HepG2 (cell line): ENCODE measurements at regions not wholly inside any gene's neighbourhood (a gene's known extent, or its start where the extent isn't known, plus 50 kb on each side); places are given as distances from the start of the nearest gene placed in this dataset.

Experiments
- DPF2 ChIP-seq: sonication (generic); formaldehyde crosslinking; IDR thresholded peaks from 2 replicates; pipeline ENCODE4 v1.4.0; 2020; ENCODE audit warnings: mild to moderate bottlenecking, low read depth, missing genetic modification reagents, borderline replicate concordance
- EZH2 ChIP-seq: conservative IDR thresholded peaks from 2 replicates; pipeline ENCODE4 v1.6.1; 2012; ENCODE audit warnings: mild to moderate bottlenecking, low read depth, low read length, moderate library complexity
- FOXA1 ChIP-seq, 2 experiments: fragments of 450-650 bp in 1 of 2; sonication (generic) in 1 of 2; formaldehyde crosslinking in 1 of 2; IDR thresholded peaks; 2 replicates each; pipeline versions ENCODE4 v1.4.0 to v1.6.1; 2016 to 2020; ENCODE audit warnings: missing genetic modification reagents in 1 of 2
- NR2C2 ChIP-seq: sonication (generic); formaldehyde crosslinking; IDR thresholded peaks from 2 replicates; pipeline ENCODE4 v1.4.0; 2020; ENCODE audit warnings: missing genetic modification reagents, mild to moderate bottlenecking, moderate library complexity, borderline replicate concordance
- POLR2AphosphoS5 ChIP-seq: IDR thresholded peaks from 2 replicates; pipeline ENCODE4 v1.6.1; 2012; ENCODE audit warnings: low read depth, low read length
- TAF1 ChIP-seq: sonication (generic); formaldehyde crosslinking; IDR thresholded peaks from 2 replicates; pipeline ENCODE4 v1.4.0; 2020; ENCODE audit warnings: missing genetic modification reagents
- TF ChIP-seq, protein P1 (sequence below): sonication (generic); formaldehyde crosslinking; IDR thresholded peaks from 2 replicates; pipeline ENCODE4 v1.8.0; 2022; ENCODE audit warnings: mild to moderate bottlenecking, missing genetic modification reagents

DNA sequence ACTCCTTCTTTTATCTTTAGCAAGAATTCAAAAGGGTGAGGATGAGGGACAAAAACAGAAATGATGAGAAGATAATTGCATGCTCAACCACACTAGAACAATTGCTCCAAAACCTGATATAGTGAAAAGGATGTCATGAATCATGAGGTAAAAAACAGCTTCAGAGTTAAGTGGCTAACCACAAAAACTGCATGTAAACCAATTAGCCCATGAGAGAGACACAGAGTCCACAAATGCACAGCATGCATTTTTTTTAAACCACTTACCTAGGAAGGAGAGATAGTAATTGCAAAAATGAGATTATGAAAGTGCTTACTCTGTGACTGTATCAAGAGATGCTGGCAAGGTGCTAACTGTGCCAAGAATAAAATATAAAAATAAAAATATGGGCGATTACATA is 132.9 kb downstream of the MBL2 start:
- TF ChIP-seq, protein P1, sequence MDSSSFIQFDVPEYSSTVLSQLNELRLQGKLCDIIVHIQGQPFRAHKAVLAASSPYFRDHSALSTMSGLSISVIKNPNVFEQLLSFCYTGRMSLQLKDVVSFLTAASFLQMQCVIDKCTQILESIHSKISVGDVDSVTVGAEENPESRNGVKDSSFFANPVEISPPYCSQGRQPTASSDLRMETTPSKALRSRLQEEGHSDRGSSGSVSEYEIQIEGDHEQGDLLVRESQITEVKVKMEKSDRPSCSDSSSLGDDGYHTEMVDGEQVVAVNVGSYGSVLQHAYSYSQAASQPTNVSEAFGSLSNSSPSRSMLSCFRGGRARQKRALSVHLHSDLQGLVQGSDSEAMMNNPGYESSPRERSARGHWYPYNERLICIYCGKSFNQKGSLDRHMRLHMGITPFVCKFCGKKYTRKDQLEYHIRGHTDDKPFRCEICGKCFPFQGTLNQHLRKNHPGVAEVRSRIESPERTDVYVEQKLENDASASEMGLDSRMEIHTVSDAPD (CRISPR knock-in tag) = no peak
- TF ChIP-seq DPF2 (CRISPR knock-in tag) = no peak
- no peak for TF ChIP-seq POLR2AphosphoS5
- TF ChIP-seq NR2C2 (CRISPR knock-in tag) = no peak
- TF ChIP-seq TAF1 (CRISPR knock-in tag) = no peak
- no peak for TF ChIP-seq FOXA1 (IDR thresholded peaks at IDR 0.05)
- no peak for TF ChIP-seq FOXA1 (CRISPR knock-in tag; IDR thresholded peaks at IDR 0.05)
- TF ChIP-seq EZH2 = no peak
